NB4 (cell line): ENCODE measurements at regions not wholly inside any gene's neighbourhood (a gene's known extent, or its start where the extent isn't known, plus 50 kb on each side); places are given as distances from the start of the nearest gene placed in this dataset.
"Not testable (repeated sequence)": the region's sequence is repeated elsewhere in the genome, so short reads cannot be mapped to it uniquely, and the experiment has no call there.

Experiments used
- DNase-seq: peaks from one replicate; pipeline ENCODE4 v3.0.0; 2010; ENCODE audit warnings: low read depth
- H3K4me3 ChIP-seq: one replicate; pipeline ENCODE4 v1.5.1; 2011; ENCODE audit warnings: mild to moderate bottlenecking, low read depth, low read length, moderate library complexity
- MYC ChIP-seq: IDR thresholded peaks from 2 replicates; pipeline ENCODE4 v1.6.1; 2011; ENCODE audit warnings: low read depth, low read length
- POLR2A ChIP-seq: IDR thresholded peaks from 2 replicates; pipeline ENCODE4 v1.6.1; 2011; ENCODE audit warnings: mild to moderate bottlenecking; ENCODE audit not compliant: insufficient read length; ENCODE audit errors: extremely low read depth
- TF ChIP-seq, protein P1 (sequence below): IDR thresholded peaks from one replicate; pipeline ENCODE4 v1.5.1; 2012; ENCODE audit warnings: low read depth, low read length
- TF ChIP-seq, protein P2 (sequence below): IDR thresholded peaks from 2 replicates; pipeline ENCODE4 v1.6.1; 2011; ENCODE audit warnings: low read depth, low read length

DNA sequence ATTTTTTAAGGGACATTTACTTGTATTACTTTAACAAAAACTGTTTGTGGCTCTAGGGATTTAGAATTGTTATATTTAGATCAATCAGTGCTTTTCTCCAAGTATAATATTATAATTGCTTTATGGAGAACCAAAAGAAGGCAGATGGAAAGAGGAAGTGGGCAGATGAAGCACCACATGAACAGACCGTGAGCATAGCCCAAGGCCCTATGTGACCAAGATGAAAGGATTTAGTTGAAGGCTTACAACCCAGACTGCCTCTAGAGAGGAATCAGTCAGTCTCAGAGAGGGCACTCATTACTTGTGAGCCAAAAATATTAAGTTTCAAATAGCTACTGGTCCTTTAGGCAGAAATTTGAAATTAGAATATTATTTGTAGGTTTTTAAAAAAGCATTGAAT lies 102.3 kb upstream of the IMPG1 start:
- no peak for TF ChIP-seq POLR2A
- DNase-seq: peak; percentile 25
- H3K4me3 ChIP-seq: no peak overlapping the region

DNA sequence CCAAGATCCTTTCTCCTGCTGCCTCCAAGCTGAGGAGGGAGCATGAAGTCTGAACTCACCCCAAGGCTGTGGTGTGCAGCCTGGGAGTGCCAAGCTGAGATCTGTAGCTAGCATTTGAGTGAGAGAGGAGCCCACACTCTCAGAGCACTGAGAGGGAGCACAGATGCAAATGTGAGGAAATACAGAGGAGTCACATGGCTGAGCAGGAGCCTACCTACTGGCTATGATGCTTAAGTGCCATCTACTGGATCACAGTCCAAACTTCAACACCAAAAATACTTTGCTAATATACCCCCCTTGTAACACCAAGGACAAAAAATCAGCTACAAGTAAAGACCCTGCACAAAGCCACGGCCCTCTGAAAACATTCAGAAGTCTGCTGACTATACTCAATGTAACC lies 94.4 kb upstream of the IMPG1 start:
- peak; percentile 3 for DNase-seq
- no peak overlapping the region for H3K4me3 ChIP-seq
- TF ChIP-seq MYC (no peak), POLR2A (no peak)
- TF ChIP-seq, protein P1, sequence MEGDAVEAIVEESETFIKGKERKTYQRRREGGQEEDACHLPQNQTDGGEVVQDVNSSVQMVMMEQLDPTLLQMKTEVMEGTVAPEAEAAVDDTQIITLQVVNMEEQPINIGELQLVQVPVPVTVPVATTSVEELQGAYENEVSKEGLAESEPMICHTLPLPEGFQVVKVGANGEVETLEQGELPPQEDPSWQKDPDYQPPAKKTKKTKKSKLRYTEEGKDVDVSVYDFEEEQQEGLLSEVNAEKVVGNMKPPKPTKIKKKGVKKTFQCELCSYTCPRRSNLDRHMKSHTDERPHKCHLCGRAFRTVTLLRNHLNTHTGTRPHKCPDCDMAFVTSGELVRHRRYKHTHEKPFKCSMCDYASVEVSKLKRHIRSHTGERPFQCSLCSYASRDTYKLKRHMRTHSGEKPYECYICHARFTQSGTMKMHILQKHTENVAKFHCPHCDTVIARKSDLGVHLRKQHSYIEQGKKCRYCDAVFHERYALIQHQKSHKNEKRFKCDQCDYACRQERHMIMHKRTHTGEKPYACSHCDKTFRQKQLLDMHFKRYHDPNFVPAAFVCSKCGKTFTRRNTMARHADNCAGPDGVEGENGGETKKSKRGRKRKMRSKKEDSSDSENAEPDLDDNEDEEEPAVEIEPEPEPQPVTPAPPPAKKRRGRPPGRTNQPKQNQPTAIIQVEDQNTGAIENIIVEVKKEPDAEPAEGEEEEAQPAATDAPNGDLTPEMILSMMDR: no peak
- TF ChIP-seq, protein P2, sequence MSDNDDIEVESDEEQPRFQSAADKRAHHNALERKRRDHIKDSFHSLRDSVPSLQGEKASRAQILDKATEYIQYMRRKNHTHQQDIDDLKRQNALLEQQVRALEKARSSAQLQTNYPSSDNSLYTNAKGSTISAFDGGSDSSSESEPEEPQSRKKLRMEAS: no peak

DNA sequence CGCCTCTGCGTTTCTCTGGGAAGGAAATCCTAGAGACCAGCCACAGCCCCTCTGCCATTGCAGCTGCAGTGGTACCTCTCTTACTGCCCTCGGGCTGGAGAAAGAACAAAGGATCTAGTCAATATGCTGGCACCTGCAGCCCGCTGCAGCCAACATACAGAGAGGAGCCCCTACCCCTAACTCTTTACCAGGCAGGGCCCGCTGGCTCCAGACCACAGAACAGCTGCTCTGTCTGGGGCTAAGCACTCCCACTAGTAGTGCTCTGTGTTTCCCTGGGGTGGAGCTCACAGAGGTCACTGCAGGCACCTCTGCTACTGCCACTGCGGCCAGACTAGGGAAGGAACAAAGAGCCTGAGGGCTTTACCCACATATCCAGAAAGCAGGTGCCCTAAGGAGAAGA lies 93.8 kb upstream of the IMPG1 start:
- TF ChIP-seq POLR2A (no peak), MYC (no peak)
- TF ChIP-seq, protein P2: no peak
- TF ChIP-seq, protein P1: no peak
- H3K4me3 ChIP-seq: no peak overlapping the region
- DNase-seq: no peak

DNA sequence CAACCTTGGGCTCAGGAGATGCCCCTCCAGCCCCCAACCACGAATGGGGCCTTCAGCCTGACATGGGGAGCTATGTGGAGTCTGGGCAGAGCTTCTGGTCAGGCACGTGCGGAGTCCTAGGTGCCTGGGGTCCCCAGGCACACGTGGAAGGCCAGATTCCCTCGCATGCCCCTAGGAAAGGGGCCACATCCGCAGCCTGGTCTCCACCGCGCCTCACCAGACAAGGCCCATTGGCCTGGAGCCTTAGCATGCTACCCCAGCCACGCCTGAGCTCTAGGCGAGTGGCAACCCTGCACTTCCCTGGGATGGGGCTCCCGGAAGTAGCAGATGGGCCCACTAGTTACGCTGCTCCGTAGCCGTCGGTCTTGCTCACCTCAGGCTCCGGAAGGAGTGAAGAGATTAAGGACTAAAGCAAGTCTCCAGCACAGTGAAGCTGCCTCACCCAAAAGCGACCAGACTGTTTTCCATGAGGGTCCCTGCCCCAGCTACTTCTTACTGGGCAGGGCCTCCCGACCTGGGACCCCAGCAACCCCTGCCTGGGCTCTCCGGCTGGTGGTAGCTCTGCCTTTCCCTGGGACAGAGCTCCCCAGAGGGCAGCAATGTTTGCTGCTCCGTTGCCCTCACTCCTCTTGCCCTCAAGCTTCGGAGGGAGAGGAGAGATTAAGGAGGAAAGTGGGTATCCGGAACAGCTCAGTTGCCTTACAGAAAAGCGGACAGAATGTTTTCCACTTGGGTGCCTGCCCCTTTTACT lies 93.2 kb upstream of the IMPG1 start:
- no peak for DNase-seq
- TF ChIP-seq, protein P2: no peak
- TF ChIP-seq, protein P1: no peak
- no peak for TF ChIP-seq POLR2A
- TF ChIP-seq MYC: no peak

DNA sequence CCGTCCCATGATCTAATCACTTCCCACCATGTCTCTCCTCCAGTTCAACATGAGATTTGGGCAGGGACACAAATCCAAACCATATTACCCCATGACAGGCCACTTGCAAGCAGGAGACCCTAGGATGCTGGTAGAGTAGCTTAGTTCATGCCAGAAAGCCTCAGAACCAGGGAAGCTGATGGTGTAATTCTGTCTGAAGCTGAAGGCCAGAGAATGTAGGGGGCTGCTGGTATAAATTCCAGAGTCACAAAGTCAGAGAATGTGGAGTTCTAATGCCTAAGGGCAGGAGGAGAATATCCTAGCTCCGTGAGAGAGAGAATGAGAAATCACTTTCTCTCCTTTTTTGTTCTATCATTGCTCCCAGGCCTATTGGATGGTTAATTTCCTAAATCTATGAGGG lies 90.3 kb upstream of the IMPG1 start:
- DNase-seq: no peak
- TF ChIP-seq MYC (no peak), POLR2A (no peak)
- TF ChIP-seq, protein P2: no peak
- TF ChIP-seq, protein P1: no peak
- H3K4me3 ChIP-seq: no peak overlapping the region

More for the DNA sequence above, 93.2 kb upstream of the IMPG1 start:
- no peak overlapping the region for H3K4me3 ChIP-seq

DNA sequence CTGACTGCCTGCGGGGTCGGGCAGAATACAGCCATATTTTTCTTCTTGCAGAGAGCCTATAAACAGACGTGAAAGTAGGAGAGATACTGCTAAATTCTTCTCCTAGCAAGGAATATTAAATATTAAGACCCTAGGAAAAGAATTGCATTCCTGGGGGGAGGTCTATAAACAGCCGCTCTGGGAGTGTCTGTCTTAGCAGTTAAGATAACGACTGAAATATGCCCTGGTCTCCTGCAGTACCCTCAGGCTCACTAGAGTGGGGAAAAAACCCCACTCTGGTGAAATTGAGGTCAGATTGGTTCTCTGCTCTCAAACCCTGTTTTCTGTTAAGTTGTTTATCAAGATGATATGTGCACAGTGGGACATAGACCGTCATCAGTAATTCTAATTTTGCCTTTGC lies 85.3 kb upstream of the IMPG1 start:
- not testable (repeated sequence) for H3K4me3 ChIP-seq, DNase-seq

DNA sequence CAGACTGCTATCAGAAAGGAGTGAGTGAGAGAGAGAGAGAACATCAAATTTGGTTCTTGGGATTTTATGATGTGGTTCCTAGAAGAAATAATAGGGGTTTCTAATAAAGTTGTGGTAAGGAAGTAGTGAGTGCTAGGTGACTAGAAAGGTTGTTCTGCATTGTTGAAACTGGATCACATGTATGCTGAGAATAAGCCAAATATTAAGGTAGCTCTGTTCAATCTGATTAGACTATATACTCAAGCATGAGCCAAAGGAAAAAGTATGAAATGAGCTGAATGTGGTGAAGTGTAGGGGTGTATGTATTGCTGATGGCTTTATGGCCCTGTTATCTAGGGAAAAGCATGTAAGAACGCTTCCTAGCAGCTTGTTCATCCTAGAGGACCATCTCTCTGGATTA lies 63.0 kb upstream of the IMPG1 start:
- TF ChIP-seq, protein P2: no peak
- TF ChIP-seq, protein P1: no peak
- no peak for TF ChIP-seq POLR2A
- TF ChIP-seq MYC: no peak
- DNase-seq: no peak
- H3K4me3 ChIP-seq: no peak overlapping the region
